Esophagus squamous epithelium (tissue), 4 donors: ENCODE measurements at regions not wholly inside any gene's neighbourhood (a gene's known extent, or its start where the extent isn't known, plus 50 kb on each side); places are given as distances from the start of the nearest gene placed in this dataset.

Experiments used
- POLR2A ChIP-seq, 4 donors: fragments of 450-650 bp; IDR thresholded peaks; one replicate each; pipeline ENCODE4 v1.6.1; 2017; ENCODE audit warnings: antibody characterized with exemption in 4 of 4, mild to moderate bottlenecking in 4 of 4, moderate library complexity in 3 of 4
- TF ChIP-seq, protein P1 (sequence below), 6 experiments: fragments of 450-650 bp in 4 of 6; fragments of 200-600 bp in 2 of 6; sonication (generic) in 2 of 6; IDR thresholded peaks; one replicate each; pipeline ENCODE4 v1.5.1; 2016 to 2019; ENCODE audit warnings: antibody characterized with exemption in 6 of 6, mild to moderate bottlenecking in 4 of 6, moderate library complexity in 4 of 6

DNA sequence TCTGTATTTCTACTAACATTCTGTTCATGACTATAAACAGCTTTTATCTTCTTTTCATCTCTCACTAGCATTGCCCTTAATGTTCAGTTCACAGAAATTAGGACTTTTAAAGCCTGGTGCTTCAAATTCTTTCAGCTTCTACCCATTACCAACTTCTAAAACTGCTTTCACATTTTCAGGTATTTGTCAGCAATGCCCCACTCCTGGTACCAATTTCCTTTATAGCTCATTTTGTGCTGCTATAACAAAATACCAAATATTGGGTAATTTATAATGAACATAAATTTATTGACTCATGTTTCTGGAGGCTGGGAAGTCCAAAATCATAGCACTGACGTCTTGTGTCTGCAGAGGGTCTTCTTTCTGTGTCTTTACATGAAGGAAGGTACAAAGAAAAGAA, 753.1 kb upstream of the CCDC54 start:
- no peak for TF ChIP-seq POLR2A (IDR thresholded peaks at IDR 0.05)
- TF ChIP-seq, protein P1, sequence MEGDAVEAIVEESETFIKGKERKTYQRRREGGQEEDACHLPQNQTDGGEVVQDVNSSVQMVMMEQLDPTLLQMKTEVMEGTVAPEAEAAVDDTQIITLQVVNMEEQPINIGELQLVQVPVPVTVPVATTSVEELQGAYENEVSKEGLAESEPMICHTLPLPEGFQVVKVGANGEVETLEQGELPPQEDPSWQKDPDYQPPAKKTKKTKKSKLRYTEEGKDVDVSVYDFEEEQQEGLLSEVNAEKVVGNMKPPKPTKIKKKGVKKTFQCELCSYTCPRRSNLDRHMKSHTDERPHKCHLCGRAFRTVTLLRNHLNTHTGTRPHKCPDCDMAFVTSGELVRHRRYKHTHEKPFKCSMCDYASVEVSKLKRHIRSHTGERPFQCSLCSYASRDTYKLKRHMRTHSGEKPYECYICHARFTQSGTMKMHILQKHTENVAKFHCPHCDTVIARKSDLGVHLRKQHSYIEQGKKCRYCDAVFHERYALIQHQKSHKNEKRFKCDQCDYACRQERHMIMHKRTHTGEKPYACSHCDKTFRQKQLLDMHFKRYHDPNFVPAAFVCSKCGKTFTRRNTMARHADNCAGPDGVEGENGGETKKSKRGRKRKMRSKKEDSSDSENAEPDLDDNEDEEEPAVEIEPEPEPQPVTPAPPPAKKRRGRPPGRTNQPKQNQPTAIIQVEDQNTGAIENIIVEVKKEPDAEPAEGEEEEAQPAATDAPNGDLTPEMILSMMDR (IDR thresholded peaks at IDR 0.05): no peak
